K562 (cell line): ENCODE measurements at regions not wholly inside any gene's neighbourhood (a gene's known extent, or its start where the extent isn't known, plus 50 kb on each side); places are given as distances from the start of the nearest gene placed in this dataset.

ENCODE experiments used
- ATAC-seq: fragments of 200-7000 bp; cut with Tn5 transposase; 3 replicates; pipeline ENCODE4 v1.9.1; 2020; ENCODE audit warnings: moderate library complexity
- BruUV-seq: library from RNA; stranded (reverse); fragments of 400-500 nt; replicated peaks from 2 replicates; lab custom pipeline; 2021; lab: Mats Ljungman, UMichigan
- CTCF ChIA-PET: fragments of 300-600 bp; formaldehyde crosslinking; extraction: SDS; loops from one replicate; lab custom pipeline; 2021; ENCODE audit warnings: low intra/inter-chr PET ratio; lab: Yijun Ruan, JAX
- POLR2A ChIA-PET: fragments of 300-600, 350-650 bp; sonication (Branson Sonifier 250); formaldehyde crosslinking; extraction: SDS; loops from one replicate; lab custom pipeline; 2021; ENCODE audit warnings: antibody characterized with exemption, inconsistent platforms; lab: Yijun Ruan, JAX
- DNase-seq, 4 experiments: peaks; one replicate each; pipeline versions ENCODE4 v3.0.0 to v3.0.0-alpha.2; 2011 to 2018; ENCODE audit warnings: low spot score in 3 of 4, mixed read lengths in 3 of 4; ENCODE audit errors: extremely low read depth in 1 of 4
- FAIRE-seq: peaks from 2 replicates; lab custom pipeline; 2011; peaks lifted over from hg19 to GRCh38; lab: Jason Lieb, UNC
- H2AFZ ChIP-seq: 2 replicates; pipeline ENCODE4 v1.6.0; 2011; ENCODE audit warnings: low read depth, low read length, control low read depth, inconsistent platforms
- H3K27ac ChIP-seq: fragments of 200-600 bp; 3 replicates; pipeline ENCODE4 v1.8.0; 2011; ENCODE audit warnings: low read depth, mild to moderate bottlenecking, control low read depth, inconsistent platforms, low read length, moderate library complexity, mixed read lengths; ENCODE audit errors: extremely low read depth
- H3K27me3 ChIP-seq, 2 experiments: fragments of 300-600 bp in 1 of 2; 2 replicates in 1 of 2; 3 replicates in 1 of 2; pipeline versions ENCODE4 v1.6.0 to v1.8.0; 2011; ENCODE audit warnings: inconsistent platforms in 2 of 2, low read length in 2 of 2, mild to moderate bottlenecking in 1 of 2, mixed read lengths in 1 of 2, moderate library complexity in 1 of 2; ENCODE audit not compliant: control insufficient read depth in 2 of 2, insufficient read depth in 2 of 2
- H3K36me3 ChIP-seq: fragments of 300-600 bp; 3 replicates; pipeline ENCODE4 v1.8.0; 2011; ENCODE audit warnings: mild to moderate bottlenecking, low read length, inconsistent platforms; ENCODE audit not compliant: control insufficient read depth, insufficient read depth
- H3K4me1 ChIP-seq, 2 experiments: fragments of 200-600 bp in 1 of 2; replicated peaks in 1 of 2; 2 replicates in 1 of 2; 3 replicates in 1 of 2; pipeline versions ENCODE4 v1.5.1 to v1.8.0; 2011; ENCODE audit warnings: inconsistent platforms in 2 of 2, low read length in 2 of 2, mild to moderate bottlenecking in 1 of 2, mixed read lengths in 1 of 2, moderate library complexity in 1 of 2; ENCODE audit not compliant: control insufficient read depth in 2 of 2, insufficient read depth in 2 of 2
- H3K4me2 ChIP-seq: 2 replicates; pipeline ENCODE4 v1.6.1; 2011; ENCODE audit warnings: low read length, control low read depth, inconsistent platforms, mixed read lengths; ENCODE audit not compliant: insufficient read depth
- H3K4me3 ChIP-seq: fragments of 200-600 bp; sonication (generic), shearing (Covaris generic); 2 replicates; pipeline ENCODE4 v1.5.1; 2016; ENCODE audit warnings: control low read depth, inconsistent platforms
- H3K79me2 ChIP-seq: fragments of 200-600 bp; 3 replicates; pipeline ENCODE4 v1.8.0; 2011; ENCODE audit warnings: low read length, inconsistent platforms; ENCODE audit not compliant: control insufficient read depth, insufficient read depth
- H3K9ac ChIP-seq, 2 experiments: 2 replicates each; pipeline versions ENCODE4 v1.6.0 to v1.6.1; 2011; ENCODE audit warnings: low read depth in 2 of 2, low read length in 2 of 2, control low read depth in 1 of 2, inconsistent platforms in 1 of 2, mild to moderate bottlenecking in 1 of 2, mixed read lengths in 1 of 2; ENCODE audit not compliant: insufficient read depth in 1 of 2
- H3K9me1 ChIP-seq: one replicate; pipeline ENCODE4 v1.6.0; 2011; ENCODE audit warnings: inconsistent platforms, mild to moderate bottlenecking, low read length, moderate library complexity; ENCODE audit not compliant: control insufficient read depth, insufficient read depth
- H3K9me3 ChIP-seq: replicated peaks from 2 replicates; pipeline ENCODE4 v1.5.1; 2011; ENCODE audit warnings: low read depth, low read length, inconsistent platforms; ENCODE audit not compliant: control insufficient read depth, insufficient read depth
- H4K20me1 ChIP-seq: replicated peaks from 2 replicates; pipeline ENCODE4 v1.6.1; 2011; ENCODE audit warnings: low read length, inconsistent platforms, mixed read lengths; ENCODE audit not compliant: control insufficient read depth, insufficient read depth
- EP300 ChIP-seq: IDR thresholded peaks from 2 replicates; pipeline ENCODE4 v1.6.1; 2012; ENCODE audit warnings: low read length, improper control_type of control experiment
- GATAD2B ChIP-seq: fragments of 450-650 bp; IDR thresholded peaks from 2 replicates; pipeline ENCODE4 v1.6.1; 2017; ENCODE audit warnings: mild to moderate bottlenecking, borderline replicate concordance
- GTF2F1 ChIP-seq: IDR thresholded peaks from 2 replicates; pipeline ENCODE4 v1.6.1; 2011; ENCODE audit warnings: low read depth, low read length, improper control_type of control experiment
- KDM1A ChIP-seq, 2 experiments: fragments of 450-650 bp; IDR thresholded peaks; 2 replicates each; pipeline ENCODE4 v1.6.1; 2016; ENCODE audit warnings: mild to moderate bottlenecking in 2 of 2
- MIER1 ChIP-seq: fragments of 450-650 bp; IDR thresholded peaks from 2 replicates; pipeline ENCODE4 v1.6.1; 2016; ENCODE audit warnings: antibody characterized with exemption, mild to moderate bottlenecking, low read depth
- PHB ChIP-seq: fragments of 250-450 bp; sonication (Bioruptor Pico); IDR thresholded peaks from 2 replicates; pipeline ENCODE4 v1.5.0; 2021
- POLR2AphosphoS2 ChIP-seq: IDR thresholded peaks from 2 replicates; pipeline ENCODE4 v1.6.1; 2012; ENCODE audit warnings: low read length, improper control_type of control experiment
- RBM17 ChIP-seq: fragments of 200-400 bp; formaldehyde crosslinking; IDR thresholded peaks from 2 replicates; pipeline ENCODE4 v1.6.1; 2017; ENCODE audit warnings: low read depth, mild to moderate bottlenecking, low read length, borderline replicate concordance
- RNF2 ChIP-seq: sonication (generic); IDR thresholded peaks from 2 replicates; pipeline ENCODE4 v1.6.1; 2016
- SOX6 ChIP-seq: fragments of 450-650 bp; IDR thresholded peaks from 2 replicates; pipeline ENCODE4 v1.6.1; 2014; ENCODE audit warnings: mild to moderate bottlenecking
- SRF ChIP-seq, 2 experiments: fragments of 250-450, 450-650 bp in 1 of 2; sonication (Bioruptor Pico) in 1 of 2; sonication (generic) in 1 of 2; formaldehyde crosslinking; IDR thresholded peaks; 2 replicates each; pipeline versions ENCODE4 v1.5.0 to v1.5.1; 2020 to 2022; ENCODE audit warnings: mild to moderate bottlenecking in 1 of 2, missing genetic modification reagents in 1 of 2
- XRCC4 ChIP-seq: IDR thresholded peaks from one replicate; pipeline ENCODE4 v1.6.1; 2011; ENCODE audit not compliant: insufficient read depth, insufficient read length; ENCODE audit errors: extremely low read depth
- ZNF184 ChIP-seq: sonication (generic); formaldehyde crosslinking; IDR thresholded peaks from 2 replicates; pipeline ENCODE4 v1.5.0; 2020; ENCODE audit warnings: missing genetic modification reagents
- ZNF561 ChIP-seq: fragments of 450-650 bp; formaldehyde crosslinking; conservative IDR thresholded peaks from 2 replicates; pipeline ENCODE4 v1.4.0; 2020; ENCODE audit warnings: mild to moderate bottlenecking, moderate library complexity
- WGBS: fragments of 100-300 bp; shearing (Covaris generic); methylation state at CpG from one replicate; pipeline ENCODE4 v1.1.6; 2016; ENCODE audit warnings: low coverage, mixed read lengths; ENCODE audit not compliant: insufficient coverage; ENCODE audit errors: missing lambda C conversion rate; 5-methylcytosine and 5-hydroxymethylcytosine counted together
- in situ Hi-C: fragments of 300-500 bp; cut with MboI; formaldehyde crosslinking; loops from 4 replicates; pipeline ENCODE4 v1.15.0; 2018; ENCODE audit warnings: inconsistent platforms, mixed read lengths
- intact Hi-C: fragments of 100-400 bp; cut with micrococcal nuclease; formaldehyde crosslinking; loops from 2 replicates; pipeline ENCODE4 v1.14.2; 2022
- TF ChIP-seq, protein P1 (sequence below): fragments of 250-450 bp; sonication (Bioruptor Pico); IDR thresholded peaks from 2 replicates; pipeline ENCODE4 v1.4.0; 2020; ENCODE audit warnings: mild to moderate bottlenecking, moderate library complexity
- TF ChIP-seq, protein P2 (sequence below): fragments of 450-650 bp; IDR thresholded peaks from 2 replicates; pipeline ENCODE4 v1.6.1; 2016; ENCODE audit warnings: low read depth, mild to moderate bottlenecking, moderate library complexity
- TF ChIP-seq, protein P3 (sequence below): IDR thresholded peaks from 2 replicates; pipeline ENCODE4 v1.6.1; 2011; ENCODE audit warnings: borderline replicate concordance, low read depth, mild to moderate bottlenecking, moderate library complexity, low read length; ENCODE audit not compliant: insufficient read depth, poor library complexity, severe bottlenecking

DNA sequence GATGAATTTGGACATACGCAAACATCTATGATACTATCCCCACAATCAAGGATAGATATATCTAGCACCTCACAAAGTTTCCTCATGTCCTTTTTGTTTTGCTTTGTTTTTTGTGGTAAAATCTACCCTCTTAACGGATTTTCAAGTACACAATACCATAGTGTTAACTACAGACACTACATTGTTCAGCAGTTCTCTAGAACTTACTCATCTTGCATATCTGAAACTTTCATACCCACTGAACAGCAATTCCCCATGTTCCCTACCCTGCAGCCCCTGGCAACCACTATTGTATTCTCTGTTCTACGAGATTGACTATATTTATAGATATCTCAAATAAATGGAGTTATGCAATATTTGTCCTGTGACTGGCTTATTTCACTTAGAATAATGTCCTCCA lies 58.1 kb upstream of the TJP1 start (continued):
- TF ChIP-seq, protein P1, sequence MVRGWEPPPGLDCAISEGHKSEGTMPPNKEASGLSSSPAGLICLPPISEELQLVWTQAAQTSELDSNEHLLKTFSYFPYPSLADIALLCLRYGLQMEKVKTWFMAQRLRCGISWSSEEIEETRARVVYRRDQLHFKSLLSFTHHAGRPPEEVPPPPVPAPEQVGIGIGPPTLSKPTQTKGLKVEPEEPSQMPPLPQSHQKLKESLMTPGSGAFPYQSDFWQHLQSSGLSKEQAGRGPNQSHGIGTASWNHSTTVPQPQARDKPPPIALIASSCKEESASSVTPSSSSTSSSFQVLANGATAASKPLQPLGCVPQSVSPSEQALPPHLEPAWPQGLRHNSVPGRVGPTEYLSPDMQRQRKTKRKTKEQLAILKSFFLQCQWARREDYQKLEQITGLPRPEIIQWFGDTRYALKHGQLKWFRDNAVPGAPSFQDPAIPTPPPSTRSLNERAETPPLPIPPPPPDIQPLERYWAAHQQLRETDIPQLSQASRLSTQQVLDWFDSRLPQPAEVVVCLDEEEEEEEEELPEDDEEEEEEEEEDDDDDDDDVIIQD: no peak
- TF ChIP-seq, protein P2, sequence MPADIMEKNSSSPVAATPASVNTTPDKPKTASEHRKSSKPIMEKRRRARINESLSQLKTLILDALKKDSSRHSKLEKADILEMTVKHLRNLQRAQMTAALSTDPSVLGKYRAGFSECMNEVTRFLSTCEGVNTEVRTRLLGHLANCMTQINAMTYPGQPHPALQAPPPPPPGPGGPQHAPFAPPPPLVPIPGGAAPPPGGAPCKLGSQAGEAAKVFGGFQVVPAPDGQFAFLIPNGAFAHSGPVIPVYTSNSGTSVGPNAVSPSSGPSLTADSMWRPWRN: no peak

DNA sequence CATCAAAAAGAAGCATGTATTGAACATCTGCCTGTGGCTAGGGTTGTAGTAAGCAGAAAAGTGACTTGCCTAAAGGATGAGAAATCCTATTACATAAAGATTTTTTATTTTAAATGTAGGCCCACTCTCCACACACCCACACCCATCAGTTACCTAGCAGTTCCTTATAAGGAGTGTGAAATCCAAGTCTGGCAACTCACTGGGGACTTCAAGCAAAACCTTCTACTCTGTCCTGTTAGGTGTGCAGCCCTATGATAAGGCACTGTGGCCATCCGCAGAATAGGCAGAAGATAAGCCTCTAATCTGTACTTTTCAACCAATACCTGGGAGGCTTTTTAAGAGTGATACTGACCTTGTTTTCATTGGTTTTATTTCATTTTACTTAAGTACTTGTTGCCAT lies 52.7 kb upstream of the TJP1 start:
- POLR2A ChIA-PET: no interaction called here
- peak; percentile 65 for ATAC-seq
- TF ChIP-seq XRCC4 (no peak), EP300 (no peak), SRF (CRISPR knock-in tag; IDR thresholded peaks at IDR 0.05) (peak in 1 of 2 experiments; percentile 30; a peak in 1 of 4 replicates), SOX6 (no peak), RBM17 (no peak), POLR2AphosphoS2 (no peak), MIER1 (no peak), ZNF184 (no peak), GATAD2B (no peak), KDM1A (IDR thresholded peaks at IDR 0.05) (peak; percentile 78), RNF2 (no peak), PHB (no peak), GTF2F1 (no peak), ZNF561 (CRISPR knock-in tag) (no peak)
- TF ChIP-seq, protein P3, sequence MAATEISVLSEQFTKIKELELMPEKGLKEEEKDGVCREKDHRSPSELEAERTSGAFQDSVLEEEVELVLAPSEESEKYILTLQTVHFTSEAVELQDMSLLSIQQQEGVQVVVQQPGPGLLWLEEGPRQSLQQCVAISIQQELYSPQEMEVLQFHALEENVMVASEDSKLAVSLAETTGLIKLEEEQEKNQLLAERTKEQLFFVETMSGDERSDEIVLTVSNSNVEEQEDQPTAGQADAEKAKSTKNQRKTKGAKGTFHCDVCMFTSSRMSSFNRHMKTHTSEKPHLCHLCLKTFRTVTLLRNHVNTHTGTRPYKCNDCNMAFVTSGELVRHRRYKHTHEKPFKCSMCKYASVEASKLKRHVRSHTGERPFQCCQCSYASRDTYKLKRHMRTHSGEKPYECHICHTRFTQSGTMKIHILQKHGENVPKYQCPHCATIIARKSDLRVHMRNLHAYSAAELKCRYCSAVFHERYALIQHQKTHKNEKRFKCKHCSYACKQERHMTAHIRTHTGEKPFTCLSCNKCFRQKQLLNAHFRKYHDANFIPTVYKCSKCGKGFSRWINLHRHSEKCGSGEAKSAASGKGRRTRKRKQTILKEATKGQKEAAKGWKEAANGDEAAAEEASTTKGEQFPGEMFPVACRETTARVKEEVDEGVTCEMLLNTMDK: no peak

More for the DNA sequence above, 52.7 kb upstream of the TJP1 start:
- Histone ChIP-seq H2AFZ (no peak overlapping the region), H3K79me2 (no peaks in the 10 kb centered on the region), H3K4me3 (no peak overlapping the region), H3K4me1 (peaks cover 0 to 3% of the 10 kb centered on the region in 2 experiments; a peak in 2 of 5 replicates), H3K27ac (no peak overlapping the region), H3K9me1 (no peaks in the 10 kb centered on the region), H3K9me3 (no peaks in the 10 kb centered on the region), H3K36me3 (no peaks in the 10 kb centered on the region), H3K27me3 (peaks cover 40 to 41% of the 10 kb centered on the region in 2 experiments), H3K9ac (no peak overlapping the region), H4K20me1 (no peaks in the 10 kb centered on the region), H3K4me2 (no peak overlapping the region)
- no TSS peak for BruUV-seq
- FAIRE-seq: no peak
- peak in 2 of 4 experiments; percentile 34 to 39 for DNase-seq
- 0% methylated on average over 1 of the region's 1 CpG for WGBS
- CTCF ChIA-PET: no interaction called here
- in situ Hi-C loops (no loop called here), intact Hi-C loops (no loop called here)
